ENCODE measurements at regions not wholly inside any gene's neighbourhood (a gene's known extent, or its start where the extent isn't known, plus 50 kb on each side); places are given as distances from the start of the nearest gene placed in this dataset.
"Not testable (repeated sequence)": the region's sequence is repeated elsewhere in the genome, so short reads cannot be mapped to it uniquely, and the experiment has no call there.

DNA sequence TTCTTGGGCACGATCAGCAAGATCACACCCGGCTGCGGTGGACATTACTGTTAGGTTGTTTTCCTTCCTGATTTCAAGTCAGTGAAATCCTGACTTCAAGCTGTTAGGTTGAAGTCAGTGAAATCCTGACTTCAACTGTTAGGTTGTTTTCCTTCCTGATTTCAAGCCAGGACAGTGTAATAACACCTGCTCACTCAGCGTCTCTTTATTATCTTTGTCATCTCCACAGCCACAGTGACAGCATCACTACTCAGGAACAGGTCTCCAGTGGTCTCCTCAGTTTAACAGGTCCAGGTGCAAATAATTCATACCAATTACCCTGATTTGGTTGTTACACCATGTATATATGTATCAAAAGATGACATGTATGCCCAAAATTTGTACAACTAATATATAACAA is 208.1 kb upstream of the REG3G start:
- no peak overlapping the region for H3K4me3 Mint-ChIP-seq
- H3K27ac Mint-ChIP-seq: no peak overlapping the region
- Histone ChIP-seq H3K27me3 (ENCODE audit: control insufficient read depth, insufficient read depth, low read length, poor library complexity, severe bottlenecking) (no peaks in the 10 kb centered on the region), H3K4me3 (ENCODE audit: low read length) (no peak overlapping the region), H3K27ac (ENCODE audit: low read depth, low read length) (no peak overlapping the region), H3K36me3 (ENCODE audit: control insufficient read depth, insufficient read depth, low read length) (no peaks in the 10 kb centered on the region), H3K4me1 (ENCODE audit: control insufficient read depth, insufficient read depth, low read length) (no peaks in the 10 kb centered on the region), H3K9ac (ENCODE audit: extremely low read depth, low read length, poor library complexity, severe bottlenecking) (no peak overlapping the region), H3K9me3 (ENCODE audit: control insufficient read depth, low read length) (no peaks in the 10 kb centered on the region)
- H3K9me3 Mint-ChIP-seq: peaks cover 1% of the 10 kb centered on the region
- WGBS, 2 experiments (ENCODE audit: insufficient coverage in 1 of 2, insufficient read length in 1 of 2): 88 to 95% methylated on average over 3 to 4 of the region's 4 CpGs
- TF ChIP-seq, protein P1, sequence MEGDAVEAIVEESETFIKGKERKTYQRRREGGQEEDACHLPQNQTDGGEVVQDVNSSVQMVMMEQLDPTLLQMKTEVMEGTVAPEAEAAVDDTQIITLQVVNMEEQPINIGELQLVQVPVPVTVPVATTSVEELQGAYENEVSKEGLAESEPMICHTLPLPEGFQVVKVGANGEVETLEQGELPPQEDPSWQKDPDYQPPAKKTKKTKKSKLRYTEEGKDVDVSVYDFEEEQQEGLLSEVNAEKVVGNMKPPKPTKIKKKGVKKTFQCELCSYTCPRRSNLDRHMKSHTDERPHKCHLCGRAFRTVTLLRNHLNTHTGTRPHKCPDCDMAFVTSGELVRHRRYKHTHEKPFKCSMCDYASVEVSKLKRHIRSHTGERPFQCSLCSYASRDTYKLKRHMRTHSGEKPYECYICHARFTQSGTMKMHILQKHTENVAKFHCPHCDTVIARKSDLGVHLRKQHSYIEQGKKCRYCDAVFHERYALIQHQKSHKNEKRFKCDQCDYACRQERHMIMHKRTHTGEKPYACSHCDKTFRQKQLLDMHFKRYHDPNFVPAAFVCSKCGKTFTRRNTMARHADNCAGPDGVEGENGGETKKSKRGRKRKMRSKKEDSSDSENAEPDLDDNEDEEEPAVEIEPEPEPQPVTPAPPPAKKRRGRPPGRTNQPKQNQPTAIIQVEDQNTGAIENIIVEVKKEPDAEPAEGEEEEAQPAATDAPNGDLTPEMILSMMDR (conservative IDR thresholded peaks at IDR 0.05): no peak
- H3K36me3 Mint-ChIP-seq (ENCODE audit: low read depth): no peaks in the 10 kb centered on the region
- H3K27me3 Mint-ChIP-seq (ENCODE audit: insufficient read depth): peaks cover 5% of the 10 kb centered on the region
- H3K4me1 Mint-ChIP-seq: peaks cover 17% of the 10 kb centered on the region
- no peak for DNase-seq

DNA sequence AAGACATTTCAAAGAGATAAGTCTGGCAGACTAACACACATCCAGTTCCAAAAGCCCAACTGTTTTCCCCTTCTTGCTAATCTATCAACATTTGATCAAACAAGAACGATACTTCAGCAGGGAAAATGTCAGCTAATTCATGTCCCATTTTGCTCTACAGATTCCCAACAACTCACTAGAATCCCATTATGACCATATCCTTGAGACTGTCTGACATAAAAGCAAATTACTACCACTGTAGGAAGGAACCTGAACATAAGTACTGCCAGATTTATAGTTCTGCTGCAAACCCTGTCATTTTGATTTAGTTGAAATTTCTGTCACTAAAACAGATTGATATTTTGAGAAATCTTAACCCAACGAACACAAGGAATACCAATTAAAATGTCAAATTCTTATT is 193.0 kb upstream of the REG3G start:
- Histone ChIP-seq H3K9ac (ENCODE audit: extremely low read depth, low read length, poor library complexity, severe bottlenecking) (no peak overlapping the region), H3K27me3 (ENCODE audit: control insufficient read depth, insufficient read depth, low read length, poor library complexity, severe bottlenecking) (peaks cover 61% of the 10 kb centered on the region), H3K9me3 (ENCODE audit: control insufficient read depth, low read length) (peaks cover 18% of the 10 kb centered on the region), H3K36me3 (ENCODE audit: control insufficient read depth, insufficient read depth, low read length) (no peaks in the 10 kb centered on the region), H3K4me1 (ENCODE audit: control insufficient read depth, insufficient read depth, low read length) (no peaks in the 10 kb centered on the region), H3K27ac (ENCODE audit: low read depth, low read length) (no peak overlapping the region), H3K4me3 (ENCODE audit: low read length) (no peak overlapping the region)
- 90 to 100% methylated on average over 1 to 2 of the region's 2 CpGs for WGBS, 2 experiments (ENCODE audit: insufficient coverage in 1 of 2, insufficient read length in 1 of 2)
- Mint-ChIP-seq H3K4me1 (no peaks in the 10 kb centered on the region), H3K4me3 (no peak overlapping the region), H3K36me3 (ENCODE audit: low read depth) (no peaks in the 10 kb centered on the region), H3K9me3 (no peaks in the 10 kb centered on the region), H3K27ac (no peak overlapping the region), H3K27me3 (ENCODE audit: insufficient read depth) (peaks cover 44% of the 10 kb centered on the region)
- DNase-seq: no peak
- TF ChIP-seq, protein P1 (conservative IDR thresholded peaks at IDR 0.05): no peak

DNA sequence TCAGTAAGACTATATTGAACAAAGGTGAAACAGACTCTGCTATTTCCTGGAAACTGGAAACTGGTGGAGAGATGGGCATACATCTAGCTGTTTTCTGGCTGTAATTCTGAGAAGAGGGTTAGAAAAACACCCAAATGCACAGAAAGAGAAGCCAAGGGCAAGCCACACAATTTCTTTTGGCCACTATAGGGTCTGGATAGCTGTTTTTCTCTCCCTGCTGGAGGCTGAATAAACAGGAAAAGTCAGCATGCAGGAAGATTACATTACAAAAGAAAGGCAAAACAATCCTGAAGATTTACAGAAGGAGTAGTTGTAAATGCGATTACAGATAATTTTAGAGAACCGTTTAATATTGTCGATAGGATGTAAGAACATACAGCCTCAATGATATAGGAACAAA is 186.2 kb upstream of the REG3G start:
- Histone ChIP-seq H3K9me3 (ENCODE audit: control insufficient read depth, low read length) (peaks cover 27% of the 10 kb centered on the region), H3K27me3 (ENCODE audit: control insufficient read depth, insufficient read depth, low read length, poor library complexity, severe bottlenecking) (peaks cover 89% of the 10 kb centered on the region), H3K4me1 (ENCODE audit: control insufficient read depth, insufficient read depth, low read length) (no peaks in the 10 kb centered on the region), H3K27ac (ENCODE audit: low read depth, low read length) (no peak overlapping the region), H3K36me3 (ENCODE audit: control insufficient read depth, insufficient read depth, low read length) (no peaks in the 10 kb centered on the region), H3K4me3 (ENCODE audit: low read length) (peak overlapping the region; percentile 25), H3K9ac (ENCODE audit: extremely low read depth, low read length, poor library complexity, severe bottlenecking) (no peak overlapping the region)
- Mint-ChIP-seq H3K4me3 (peak overlapping the region; percentile 13), H3K36me3 (ENCODE audit: low read depth) (no peaks in the 10 kb centered on the region), H3K27ac (no peak overlapping the region), H3K27me3 (ENCODE audit: insufficient read depth) (peaks cover 84% of the 10 kb centered on the region), H3K9me3 (peaks cover 5% of the 10 kb centered on the region), H3K4me1 (peaks cover 25% of the 10 kb centered on the region)
- TF ChIP-seq, protein P1 (conservative IDR thresholded peaks at IDR 0.05): no peak
- peak; percentile 63 for DNase-seq
- WGBS, 2 experiments (ENCODE audit: insufficient coverage in 1 of 2, insufficient read length in 1 of 2): 3% methylated on average over 3 of the region's 3 CpGs; no CpG with 5 or more reads in 1 of the 2 experiments

DNA sequence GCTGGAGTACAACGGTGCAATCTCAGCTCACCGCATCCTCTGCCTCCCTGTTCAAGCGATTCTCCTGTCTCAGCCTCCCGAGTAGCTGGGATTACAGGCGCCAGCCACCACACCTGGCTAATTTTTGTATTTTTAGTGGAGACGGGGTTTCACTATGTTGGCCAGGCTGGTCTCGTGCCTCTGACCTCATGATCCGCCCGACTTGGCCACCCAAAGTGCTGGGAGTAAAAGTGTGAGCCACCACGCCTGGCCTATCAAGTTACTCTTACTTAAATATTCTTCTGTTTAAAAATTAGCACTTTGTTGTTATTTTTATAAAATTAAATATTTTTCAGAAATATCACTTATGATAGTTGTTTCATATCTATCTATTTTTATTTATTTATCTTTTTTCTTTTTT is 185.2 kb upstream of the REG3G start:
- not testable (repeated sequence) for H3K4me3 Mint-ChIP-seq; H3K4me1 ChIP-seq (ENCODE audit: control insufficient read depth, insufficient read depth, low read length); H3K27ac ChIP-seq (ENCODE audit: low read depth, low read length); H3K36me3 ChIP-seq (ENCODE audit: control insufficient read depth, insufficient read depth, low read length); H3K9ac ChIP-seq (ENCODE audit: extremely low read depth, low read length, poor library complexity, severe bottlenecking); H3K36me3 Mint-ChIP-seq (ENCODE audit: low read depth); H3K27ac Mint-ChIP-seq; DNase-seq; H3K4me3 ChIP-seq (ENCODE audit: low read length); H3K9me3 Mint-ChIP-seq
- Histone ChIP-seq H3K27me3 (ENCODE audit: control insufficient read depth, insufficient read depth, low read length, poor library complexity, severe bottlenecking) (peaks cover 90% of the 10 kb centered on the region), H3K9me3 (ENCODE audit: control insufficient read depth, low read length) (peaks cover 27% of the 10 kb centered on the region)
- H3K27me3 Mint-ChIP-seq (ENCODE audit: insufficient read depth): peaks cover 82% of the 10 kb centered on the region
- WGBS, 2 experiments (ENCODE audit: insufficient coverage in 1 of 2, insufficient read length in 1 of 2): 93 to 97% methylated on average over 3 to 9 of the region's 10 CpGs
- peaks cover 25% of the 10 kb centered on the region for H3K4me1 Mint-ChIP-seq
